ENCODE measurements at regions not wholly inside any gene's neighbourhood (a gene's known extent, or its start where the extent isn't known, plus 50 kb on each side); places are given as distances from the start of the nearest gene placed in this dataset.
"Not testable (repeated sequence)": the region's sequence is repeated elsewhere in the genome, so short reads cannot be mapped to it uniquely, and the experiment has no call there.

GRCh38 chr2:12478151-12479064 lies 238.3 kb upstream of the TRIB2 start:
- TF ChIP-seq JUND (IDR thresholded peaks at IDR 0.05; ENCODE audit: low read depth): no peak
- no peak for DNase-seq (ENCODE audit: low read depth in 1 of 2, low spot score in 1 of 2)
- in situ Hi-C loops (cut with HindIII; ENCODE audit: low pct_unique_long_range_greater_than_20kb, low sequenced_read_pairs): no loop called here

GRCh38 chr2:12479065-12479601 lies 237.6 kb upstream of the TRIB2 start:
- in situ Hi-C loops (cut with HindIII; ENCODE audit: low pct_unique_long_range_greater_than_20kb, low sequenced_read_pairs): no loop called here
- no peak for DNase-seq (ENCODE audit: low read depth in 1 of 2, low spot score in 1 of 2)
- no peak for TF ChIP-seq JUND (IDR thresholded peaks at IDR 0.05; ENCODE audit: low read depth)

DNA sequence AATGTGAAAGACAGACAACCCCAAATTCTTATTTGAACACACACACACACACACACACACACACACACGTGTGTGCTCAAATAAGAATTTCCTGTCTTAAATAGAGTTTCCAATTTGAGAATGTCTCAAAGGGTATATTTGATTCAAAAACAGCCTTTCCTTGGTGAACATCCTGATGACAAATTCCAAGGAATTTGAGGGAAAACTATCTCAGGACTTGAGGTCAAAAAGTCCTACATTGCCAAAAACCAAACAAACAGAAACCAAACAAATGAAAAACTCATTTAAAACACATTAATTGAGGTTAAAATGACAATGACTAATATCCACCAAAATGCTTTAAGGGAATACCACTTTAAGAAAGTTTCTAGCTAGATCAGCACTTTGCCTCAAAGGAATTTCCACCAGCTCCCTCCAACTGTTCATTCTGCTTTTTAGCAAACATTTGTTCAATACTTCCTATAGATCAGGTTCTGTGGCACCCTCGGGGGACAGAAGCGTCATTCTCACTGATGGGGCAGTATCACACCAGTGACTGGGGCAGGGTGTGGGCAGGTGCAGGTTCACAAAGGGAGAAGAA lies 232.1 kb upstream of the TRIB2 start:
- DNase-seq (ENCODE audit: low read depth in 1 of 2, low spot score in 1 of 2): no peak

DNA sequence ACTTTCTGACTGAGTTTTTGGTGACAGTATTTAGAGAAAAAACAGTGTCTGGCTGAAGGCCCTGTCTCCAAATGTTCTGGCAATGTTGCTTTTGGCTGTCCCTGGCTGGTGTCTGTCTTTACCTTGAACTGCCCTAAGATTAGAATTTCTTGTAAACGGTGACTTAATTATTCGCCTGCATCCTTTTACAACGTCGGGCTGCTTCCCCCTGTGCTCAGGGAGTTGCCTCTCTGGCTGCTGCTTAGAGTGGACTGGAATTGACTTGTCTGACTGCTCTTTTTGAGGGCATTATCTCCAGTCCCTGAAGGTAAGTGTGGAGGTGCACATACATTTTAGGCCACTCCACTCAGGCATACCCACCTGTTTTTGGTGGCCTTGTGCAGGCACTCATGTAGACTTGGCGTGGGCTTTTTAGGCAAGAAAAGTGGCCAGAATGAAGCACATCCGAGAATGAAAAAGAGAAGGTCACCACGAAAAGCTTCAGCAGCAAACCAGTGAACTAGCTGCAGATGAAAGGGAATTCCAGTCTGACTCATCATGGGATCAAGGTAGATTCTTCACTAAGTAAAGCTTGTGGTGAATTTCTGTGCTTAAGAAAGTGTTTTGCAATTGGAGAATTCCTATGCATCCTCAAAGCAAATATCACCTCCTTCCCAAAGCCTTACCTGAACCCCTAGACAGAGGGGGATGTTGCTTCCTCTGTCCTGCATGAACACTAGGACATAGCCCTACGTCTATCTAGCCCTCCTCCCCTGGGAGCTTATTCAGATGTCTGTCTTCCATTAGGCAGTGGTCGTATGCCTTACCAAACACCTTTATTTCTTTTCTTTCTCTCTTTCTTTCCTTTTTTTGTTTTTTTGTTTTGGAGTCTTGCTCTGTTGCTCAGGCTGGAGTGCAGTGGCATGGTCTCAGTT lies 230.3 kb upstream of the TRIB2 start:
- no peak for DNase-seq (ENCODE audit: low read depth in 1 of 2, low spot score in 1 of 2)
- in situ Hi-C loops (cut with HindIII; ENCODE audit: low pct_unique_long_range_greater_than_20kb, low sequenced_read_pairs): no loop called here
- no peak for TF ChIP-seq JUND (IDR thresholded peaks at IDR 0.05; ENCODE audit: low read depth)

More for the DNA sequence above, 232.1 kb upstream of the TRIB2 start:
- in situ Hi-C loops (cut with HindIII; ENCODE audit: low pct_unique_long_range_greater_than_20kb, low sequenced_read_pairs): no loop called here
- TF ChIP-seq JUND (IDR thresholded peaks at IDR 0.05; ENCODE audit: low read depth): no peak

DNA sequence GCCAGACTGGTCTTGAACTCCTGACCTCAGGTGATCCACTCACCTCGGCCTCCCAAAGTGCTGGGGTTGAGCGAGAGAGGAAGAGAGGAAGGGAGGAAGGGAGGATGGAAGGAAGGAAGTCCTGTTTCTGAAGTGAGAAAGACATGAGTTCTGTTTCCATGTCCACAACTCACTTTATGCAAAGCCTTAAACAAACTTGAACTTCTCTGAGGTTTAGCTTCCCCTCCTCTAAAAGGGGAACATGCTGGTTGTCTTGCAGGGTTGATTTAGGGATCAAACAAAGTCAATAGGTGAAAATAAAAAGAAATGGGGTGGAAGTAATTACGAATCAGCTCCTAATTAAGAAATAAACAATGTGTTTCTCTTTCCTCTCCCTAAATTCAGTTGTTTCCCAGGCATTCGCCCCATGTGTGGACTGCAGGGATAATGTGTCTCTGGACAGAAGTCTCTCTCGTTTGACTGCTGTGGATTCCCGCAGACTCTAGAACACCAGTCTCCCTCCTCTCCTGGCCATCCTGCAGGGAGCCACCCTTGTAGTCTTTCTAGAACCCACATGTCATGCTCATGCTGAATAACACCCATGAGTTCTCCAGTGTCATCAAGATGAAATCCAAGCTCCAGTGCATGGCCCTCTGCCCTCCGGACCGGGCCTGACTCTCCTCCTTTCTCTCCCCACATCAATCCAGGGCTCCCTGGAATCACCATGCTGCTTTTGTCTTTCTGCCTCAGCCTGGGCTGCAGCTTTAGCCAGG lies 229.3 kb upstream of the TRIB2 start:
- no peak for TF ChIP-seq JUND (IDR thresholded peaks at IDR 0.05; ENCODE audit: low read depth)
- no peak for DNase-seq (ENCODE audit: low read depth in 1 of 2, low spot score in 1 of 2)
- in situ Hi-C loops (cut with HindIII; ENCODE audit: low pct_unique_long_range_greater_than_20kb, low sequenced_read_pairs): no loop called here

GRCh38 chr2:12488352-12489318 lies 228.1 kb upstream of the TRIB2 start:
- DNase-seq (ENCODE audit: low read depth in 1 of 2, low spot score in 1 of 2): no peak
- in situ Hi-C loops (cut with HindIII; ENCODE audit: low pct_unique_long_range_greater_than_20kb, low sequenced_read_pairs): no loop called here
- no peak for TF ChIP-seq JUND (IDR thresholded peaks at IDR 0.05; ENCODE audit: low read depth)

- no peak for TF ChIP-seq JUND (IDR thresholded peaks at IDR 0.05; ENCODE audit: low read depth)
- no peak for DNase-seq (ENCODE audit: low read depth in 1 of 2, low spot score in 1 of 2)
- in situ Hi-C loops (cut with HindIII; ENCODE audit: low pct_unique_long_range_greater_than_20kb, low sequenced_read_pairs): no loop called here
These were observed 226.1 kb upstream of the TRIB2 start for GRCh38 chr2:12490641-12491040.

DNA sequence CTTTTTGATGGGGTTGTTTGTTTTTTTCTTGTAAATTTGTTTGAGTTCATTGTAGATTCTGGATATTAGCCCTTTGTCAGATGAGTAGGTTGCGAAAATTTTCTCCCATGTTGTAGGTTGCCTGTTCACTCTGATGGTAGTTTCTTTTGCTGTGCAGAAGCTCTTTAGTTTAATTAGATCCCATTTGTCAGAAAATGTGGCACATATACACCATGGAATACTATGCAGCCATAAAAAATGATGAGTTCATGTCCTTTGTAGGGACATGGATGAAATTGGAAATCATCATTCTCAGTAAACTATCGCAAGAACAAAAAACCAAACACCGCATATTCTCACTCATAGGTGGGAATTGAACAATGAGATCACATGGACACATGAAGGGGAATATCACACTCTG lies 224.4 kb upstream of the TRIB2 start:
- in situ Hi-C loops (cut with HindIII; ENCODE audit: low pct_unique_long_range_greater_than_20kb, low sequenced_read_pairs); DNase-seq (ENCODE audit: low read depth in 1 of 2, low spot score in 1 of 2): not testable (repeated sequence)

DNA sequence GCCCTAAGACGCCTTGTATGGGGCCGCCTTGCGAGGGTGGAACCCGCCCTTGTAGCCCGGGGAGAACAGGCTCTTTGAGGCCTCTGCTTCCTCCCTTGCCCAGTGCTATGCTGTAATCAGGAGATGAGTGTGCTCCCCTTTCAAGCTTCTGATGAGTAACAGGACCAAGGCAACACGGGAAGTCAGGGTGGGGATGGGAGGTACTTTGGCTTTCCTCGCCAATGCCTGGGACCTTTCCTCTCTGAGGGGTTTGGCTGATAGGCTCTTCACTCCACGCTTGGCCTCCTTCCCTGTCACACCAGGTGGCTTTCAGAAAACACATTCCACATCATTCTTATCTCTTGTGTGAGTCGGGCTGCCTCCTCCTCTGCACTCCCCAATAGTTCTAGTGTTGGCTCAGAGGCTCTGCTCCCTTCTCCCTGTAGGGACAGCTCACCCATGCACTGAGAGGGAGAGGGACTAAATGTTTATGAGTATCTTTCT lies 223.7 kb upstream of the TRIB2 start:
- DNase-seq (ENCODE audit: low read depth in 1 of 2, low spot score in 1 of 2): no peak
- in situ Hi-C loops (cut with HindIII; ENCODE audit: low pct_unique_long_range_greater_than_20kb, low sequenced_read_pairs): no loop called here
- no peak for TF ChIP-seq JUND (IDR thresholded peaks at IDR 0.05; ENCODE audit: low read depth)

DNA sequence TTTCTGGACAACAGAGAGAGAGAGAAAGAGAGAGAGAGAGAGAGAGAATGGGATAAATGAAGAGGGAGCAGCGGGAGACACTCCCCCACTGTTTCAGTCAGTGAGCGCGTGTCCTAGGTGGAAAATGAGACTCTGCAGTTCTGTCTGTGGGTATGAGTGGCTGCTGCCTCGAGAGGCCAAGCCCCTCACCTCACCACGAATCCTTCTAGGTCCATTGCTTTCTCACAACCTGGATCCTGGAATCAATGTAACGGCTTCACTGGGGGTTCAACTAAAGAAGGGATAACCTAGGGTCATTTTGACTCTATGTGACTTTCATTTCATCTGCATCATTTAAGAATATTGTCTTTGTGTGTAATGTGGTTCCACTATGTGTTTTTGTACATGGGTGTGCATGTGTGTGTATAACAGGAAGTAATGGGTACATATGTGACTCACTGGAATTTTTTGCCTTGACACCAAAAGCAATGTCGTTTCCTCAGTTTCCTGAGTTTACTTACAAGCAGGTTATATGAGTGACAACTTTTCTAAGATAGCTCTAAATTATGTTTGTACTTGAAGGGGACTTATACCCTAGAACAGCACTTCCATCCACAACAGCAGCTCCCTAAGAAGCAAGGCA lies 221.4 kb upstream of the TRIB2 start:
- TF ChIP-seq JUND (IDR thresholded peaks at IDR 0.05; ENCODE audit: low read depth): no peak
- in situ Hi-C loops (cut with HindIII; ENCODE audit: low pct_unique_long_range_greater_than_20kb, low sequenced_read_pairs): no loop called here
- no peak for DNase-seq (ENCODE audit: low read depth in 1 of 2, low spot score in 1 of 2)
